ENCODE measurements at regions not wholly inside any gene's neighbourhood (a gene's known extent, or its start where the extent isn't known, plus 50 kb on each side); places are given as distances from the start of the nearest gene placed in this dataset.

- TF ChIP-seq CTCF (IDR thresholded peaks at IDR 0.05) (no peak), POLR2A (IDR thresholded peaks at IDR 0.05) (no peak)
Measured at GRCh38 chr1:62989497-62989896, 205.6 kb downstream of the ATG4C start.

Data from testis (tissue), 2 donors.